Activated naive CD4-positive, alpha-beta T cell treated with anti-CD3 and anti-CD28 coated beads, Interleukin-2, amount 10 ng/mL, durations not matched to agents 7 days and 5 days (primary cell): ENCODE measurements at regions not wholly inside any gene's neighbourhood (a gene's known extent, or its start where the extent isn't known, plus 50 kb on each side); places are given as distances from the start of the nearest gene placed in this dataset.

Source experiments
- CTCF ChIA-PET: fragments of 350-600 bp; sonication (Branson Sonifier 250); formaldehyde crosslinking; loops from one replicate; lab custom pipeline; 2021; ENCODE audit warnings: antibody characterized with exemption; lab: Charles Lee
- DNase-seq: peaks from one replicate; pipeline ENCODE4 v3.0.0-alpha.2; 2020
- H3K27ac Mint-ChIP-seq: one replicate; pipeline ENCODE4 v1.8.0; 2021; ENCODE audit warnings: mild to moderate bottlenecking, moderate library complexity, mixed read lengths
- H3K27me3 Mint-ChIP-seq: one replicate; pipeline ENCODE4 v1.8.0; 2021; ENCODE audit warnings: mild to moderate bottlenecking, mixed read lengths
- H3K36me3 Mint-ChIP-seq: one replicate; pipeline ENCODE4 v1.8.0; 2021; ENCODE audit warnings: mixed read lengths
- H3K4me1 Mint-ChIP-seq: one replicate; pipeline ENCODE4 v1.8.0; 2021; ENCODE audit warnings: mixed read lengths
- H3K4me3 Mint-ChIP-seq: one replicate; pipeline ENCODE4 v1.8.0; 2021; ENCODE audit warnings: mild to moderate bottlenecking, moderate library complexity, mixed read lengths
- H3K9me3 Mint-ChIP-seq: one replicate; pipeline ENCODE4 v1.8.0; 2021; ENCODE audit warnings: mixed read lengths

DNA sequence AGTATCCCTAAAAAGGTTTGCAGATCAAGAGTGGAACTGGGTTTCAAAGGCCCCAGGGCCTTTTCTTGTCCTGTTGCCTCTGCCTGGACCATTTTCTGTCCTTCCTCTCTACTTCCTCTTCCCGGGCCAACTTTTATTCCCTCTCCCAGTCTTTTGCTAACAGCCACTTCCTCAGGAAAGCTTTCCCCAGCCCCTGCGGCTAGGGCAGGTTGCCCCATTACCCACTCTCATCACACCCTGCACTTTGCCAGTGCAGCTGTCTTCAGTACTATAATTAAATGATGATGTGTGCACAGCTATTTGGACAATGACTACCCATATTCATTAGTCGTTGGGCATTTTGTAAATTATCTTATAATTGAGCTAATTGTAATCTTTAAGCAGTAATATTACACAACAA is 150.5 kb upstream of the THBS1 start:
- DNase-seq, result no peak
- Mint-ChIP-seq H3K27ac (no peak overlapping the region), H3K36me3 (peaks cover 1% of the 10 kb centered on the region), H3K27me3 (peaks cover 49% of the 10 kb centered on the region), H3K4me1 (peaks cover 36% of the 10 kb centered on the region), H3K4me3 (no peak overlapping the region), H3K9me3 (no peaks in the 10 kb centered on the region)
- CTCF ChIA-PET, result no interaction called here

DNA sequence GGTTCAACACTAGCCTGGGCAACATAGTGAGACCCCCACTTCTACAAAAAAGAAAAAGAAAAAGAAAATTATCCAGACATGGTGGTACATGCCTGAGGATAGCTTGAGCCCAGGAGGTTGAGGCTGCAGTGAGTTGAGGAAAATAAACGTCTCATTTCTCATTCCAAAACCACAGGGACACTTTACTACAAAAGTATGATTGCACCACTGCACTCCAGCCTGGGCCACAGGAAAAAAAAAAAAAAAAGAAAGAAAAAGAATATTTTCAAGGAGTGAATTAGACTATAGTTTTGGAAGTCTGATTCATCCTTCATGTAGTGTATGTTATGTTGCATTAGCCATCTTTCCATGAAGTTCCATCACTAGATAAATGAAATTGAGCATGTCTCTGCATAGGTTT is 149.5 kb upstream of the THBS1 start:
- Mint-ChIP-seq H3K27ac (no peak overlapping the region), H3K27me3 (peaks cover 49% of the 10 kb centered on the region), H3K4me3 (no peak overlapping the region), H3K36me3 (no peaks in the 10 kb centered on the region), H3K4me1 (peaks cover 35% of the 10 kb centered on the region), H3K9me3 (no peaks in the 10 kb centered on the region)
- DNase-seq, result no peak
- CTCF ChIA-PET, result no interaction called here

DNA sequence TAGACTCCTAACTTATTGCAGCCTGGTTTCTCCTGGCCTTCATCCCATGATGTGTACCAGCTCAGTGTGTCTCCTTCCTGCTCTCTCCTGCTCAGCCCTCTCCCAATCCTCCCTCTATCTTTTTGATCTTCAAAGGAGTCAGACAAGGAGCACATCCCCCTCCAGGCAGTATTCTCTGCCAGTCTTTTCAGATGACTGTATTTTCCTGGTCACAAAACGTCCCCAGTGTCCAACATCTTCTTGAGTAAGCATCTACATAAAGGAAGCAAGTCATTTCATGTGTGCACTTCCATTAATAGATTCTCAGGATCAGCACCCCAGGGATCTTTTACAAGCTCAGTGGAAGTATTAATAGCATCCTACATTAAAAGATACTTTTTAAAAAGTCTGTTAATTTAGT is 148.9 kb upstream of the THBS1 start:
- H3K27me3 Mint-ChIP-seq, result peaks cover 46% of the 10 kb centered on the region
- H3K9me3 Mint-ChIP-seq, result peaks cover 2% of the 10 kb centered on the region
- H3K4me1 Mint-ChIP-seq, result peaks cover 29% of the 10 kb centered on the region
- CTCF ChIA-PET, result no interaction called here
- H3K27ac Mint-ChIP-seq, result no peak overlapping the region
- DNase-seq, result no peak
- H3K36me3 Mint-ChIP-seq, result no peaks in the 10 kb centered on the region
- H3K4me3 Mint-ChIP-seq, result no peak overlapping the region

DNA sequence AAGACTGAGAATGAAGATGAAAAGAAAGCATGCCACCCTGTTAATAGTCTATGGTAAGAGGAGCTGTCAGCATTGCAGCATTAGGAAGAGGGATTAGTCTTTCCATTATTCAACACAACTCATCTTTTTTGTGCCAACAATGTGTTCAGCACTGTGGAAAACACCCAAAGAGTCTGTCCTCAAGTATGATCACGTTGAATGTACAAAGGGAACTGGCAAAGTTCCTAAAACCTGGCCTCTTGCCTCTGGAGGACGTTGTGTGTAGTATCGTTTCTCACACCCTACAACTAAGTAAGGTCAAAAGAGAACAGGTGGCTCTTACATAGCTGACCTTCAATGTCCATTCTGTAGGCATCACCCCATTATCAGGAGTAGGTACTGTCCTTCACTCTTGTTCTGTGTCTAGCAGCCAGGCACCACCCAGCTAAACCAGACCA is 147.9 kb upstream of the THBS1 start:
- Mint-ChIP-seq H3K4me1 (peaks cover 20% of the 10 kb centered on the region), H3K4me3 (no peak overlapping the region), H3K27me3 (peaks cover 43% of the 10 kb centered on the region), H3K9me3 (peaks cover 2% of the 10 kb centered on the region), H3K36me3 (no peaks in the 10 kb centered on the region), H3K27ac (no peak overlapping the region)
- CTCF ChIA-PET, result interaction anchor here (0.9 kb wide), 1 partner anchor 213 kb away, joined by 3 read pairs; no protein-coding TSS in a partner anchor
- DNase-seq, result no peak

DNA sequence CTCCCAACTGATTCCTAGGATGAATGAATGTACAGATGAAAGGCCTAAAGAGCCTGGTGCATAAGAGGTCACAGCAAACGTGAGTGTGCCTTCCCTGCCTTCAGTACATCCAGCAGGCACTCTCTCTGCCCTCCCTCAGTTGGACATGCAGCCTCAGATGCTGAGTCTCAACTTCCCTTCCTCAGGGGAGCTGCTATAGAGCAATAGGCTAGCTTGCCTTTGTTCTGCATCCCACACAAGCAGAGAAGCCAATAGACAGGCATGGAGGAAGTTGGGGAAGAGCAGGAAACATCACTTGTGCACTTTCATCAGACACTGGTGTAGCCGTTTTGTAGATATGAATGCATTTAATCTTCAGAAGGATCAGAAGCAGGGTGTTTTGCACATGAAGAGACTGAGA is 147.5 kb upstream of the THBS1 start:
- CTCF ChIA-PET, result interaction anchor here (0.9 kb wide), 1 partner anchor 214 kb away, joined by 3 read pairs; no protein-coding TSS in a partner anchor
- Mint-ChIP-seq H3K27ac (no peak overlapping the region), H3K4me3 (no peak overlapping the region), H3K4me1 (peaks cover 15% of the 10 kb centered on the region), H3K27me3 (peaks cover 46% of the 10 kb centered on the region), H3K9me3 (peaks cover 2% of the 10 kb centered on the region), H3K36me3 (no peaks in the 10 kb centered on the region)
- no peak for DNase-seq

DNA sequence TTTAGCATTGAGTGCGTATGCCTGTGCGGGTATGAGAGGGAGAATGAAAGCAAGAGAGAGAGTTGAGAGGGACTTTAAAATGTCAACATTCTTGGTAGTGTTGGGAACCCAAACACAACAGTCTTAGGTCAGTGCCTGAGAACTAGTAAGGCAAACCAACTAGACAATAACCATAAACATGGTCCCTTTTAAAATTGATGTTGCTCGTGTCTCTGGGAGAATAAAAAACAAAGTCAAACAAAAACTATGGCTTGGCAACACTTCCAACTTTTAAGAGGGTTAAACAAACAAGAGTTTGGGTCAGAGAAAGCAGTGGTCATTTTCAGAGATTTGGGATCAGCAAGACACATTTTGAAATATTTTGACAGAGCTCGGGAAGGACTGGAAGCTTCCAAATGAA is 146.7 kb upstream of the THBS1 start:
- Mint-ChIP-seq H3K27ac (no peak overlapping the region), H3K9me3 (peaks cover 2% of the 10 kb centered on the region), H3K4me1 (peaks cover 9% of the 10 kb centered on the region), H3K4me3 (no peak overlapping the region), H3K27me3 (peaks cover 46% of the 10 kb centered on the region), H3K36me3 (no peaks in the 10 kb centered on the region)
- no peak for DNase-seq
- CTCF ChIA-PET, result no interaction called here

DNA sequence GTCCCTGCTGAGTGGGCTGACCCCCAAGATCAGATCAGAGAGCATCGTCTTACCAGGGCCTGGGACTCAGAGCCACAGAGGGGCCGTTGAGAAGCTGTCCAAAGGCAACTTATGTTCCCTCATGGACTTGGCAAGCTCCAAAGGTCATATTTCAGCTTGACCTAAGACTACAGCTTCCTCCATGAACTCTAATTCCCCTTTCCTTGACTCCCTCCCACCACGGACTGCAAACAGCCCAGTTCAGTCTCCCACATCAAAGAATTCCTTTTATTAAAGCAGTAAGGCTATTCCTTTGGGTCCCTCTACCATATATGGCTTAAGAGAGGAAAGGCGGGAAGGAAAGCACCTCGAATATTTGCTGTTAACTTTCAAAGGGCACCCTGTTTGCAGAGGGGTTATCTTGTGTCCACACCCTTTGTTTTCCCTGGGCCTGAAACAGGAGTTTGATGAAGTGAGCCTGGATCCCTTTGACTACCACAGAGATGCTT is 146.1 kb upstream of the THBS1 start:
- Mint-ChIP-seq H3K9me3 (peaks cover 2% of the 10 kb centered on the region), H3K27me3 (peaks cover 46% of the 10 kb centered on the region), H3K36me3 (no peaks in the 10 kb centered on the region), H3K4me1 (peaks cover 7% of the 10 kb centered on the region), H3K4me3 (no peak overlapping the region), H3K27ac (no peak overlapping the region)
- no peak for DNase-seq
- CTCF ChIA-PET, result no interaction called here

DNA sequence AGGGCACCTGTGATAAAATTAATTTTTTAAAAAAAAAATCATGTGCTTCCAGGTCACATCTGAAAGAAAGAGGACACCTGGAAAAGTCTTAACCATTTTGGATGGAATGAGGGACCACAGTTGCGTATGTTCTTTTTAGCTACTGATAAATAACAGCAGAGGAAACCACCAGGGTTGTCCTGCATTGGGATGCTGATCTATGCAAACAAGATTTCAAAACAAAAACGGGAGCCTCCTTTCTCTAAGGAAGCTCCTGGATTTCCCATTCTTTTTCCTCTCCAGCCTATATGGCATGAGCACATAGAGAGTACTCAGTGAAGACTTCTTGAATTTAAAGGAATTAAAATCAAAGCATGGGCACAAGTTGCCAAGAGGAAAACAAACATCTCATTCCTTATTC is 145.6 kb upstream of the THBS1 start:
- Mint-ChIP-seq H3K4me1 (peaks cover 2% of the 10 kb centered on the region), H3K27ac (no peak overlapping the region), H3K9me3 (peaks cover 2% of the 10 kb centered on the region), H3K27me3 (peaks cover 41% of the 10 kb centered on the region), H3K4me3 (no peak overlapping the region), H3K36me3 (no peaks in the 10 kb centered on the region)
- CTCF ChIA-PET, result no interaction called here
- DNase-seq, result no peak

DNA sequence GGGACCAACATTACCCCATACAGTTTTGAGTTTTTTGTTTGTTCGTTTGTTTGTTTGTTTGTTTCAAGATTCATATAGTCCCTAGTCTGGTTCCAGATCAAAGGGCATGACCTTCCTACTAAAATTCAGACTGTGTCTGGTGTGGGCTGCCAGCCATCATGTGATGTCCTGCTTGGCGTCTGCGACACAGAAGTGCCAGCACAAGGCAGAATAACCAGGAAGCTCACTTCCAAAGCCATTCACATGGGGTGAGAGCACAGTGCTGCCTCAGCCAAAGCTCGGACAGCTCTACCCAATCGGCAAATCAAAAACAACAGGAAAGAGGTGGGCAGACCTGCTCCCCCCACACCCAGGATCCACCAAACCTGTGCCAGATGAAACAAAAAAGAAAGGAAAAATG is 142.6 kb upstream of the THBS1 start:
- CTCF ChIA-PET, result no interaction called here
- Mint-ChIP-seq H3K36me3 (no peaks in the 10 kb centered on the region), H3K4me1 (no peaks in the 10 kb centered on the region), H3K27me3 (peaks cover 33% of the 10 kb centered on the region), H3K4me3 (no peak overlapping the region), H3K27ac (no peak overlapping the region), H3K9me3 (peaks cover 2% of the 10 kb centered on the region)
- DNase-seq, result no peak

DNA sequence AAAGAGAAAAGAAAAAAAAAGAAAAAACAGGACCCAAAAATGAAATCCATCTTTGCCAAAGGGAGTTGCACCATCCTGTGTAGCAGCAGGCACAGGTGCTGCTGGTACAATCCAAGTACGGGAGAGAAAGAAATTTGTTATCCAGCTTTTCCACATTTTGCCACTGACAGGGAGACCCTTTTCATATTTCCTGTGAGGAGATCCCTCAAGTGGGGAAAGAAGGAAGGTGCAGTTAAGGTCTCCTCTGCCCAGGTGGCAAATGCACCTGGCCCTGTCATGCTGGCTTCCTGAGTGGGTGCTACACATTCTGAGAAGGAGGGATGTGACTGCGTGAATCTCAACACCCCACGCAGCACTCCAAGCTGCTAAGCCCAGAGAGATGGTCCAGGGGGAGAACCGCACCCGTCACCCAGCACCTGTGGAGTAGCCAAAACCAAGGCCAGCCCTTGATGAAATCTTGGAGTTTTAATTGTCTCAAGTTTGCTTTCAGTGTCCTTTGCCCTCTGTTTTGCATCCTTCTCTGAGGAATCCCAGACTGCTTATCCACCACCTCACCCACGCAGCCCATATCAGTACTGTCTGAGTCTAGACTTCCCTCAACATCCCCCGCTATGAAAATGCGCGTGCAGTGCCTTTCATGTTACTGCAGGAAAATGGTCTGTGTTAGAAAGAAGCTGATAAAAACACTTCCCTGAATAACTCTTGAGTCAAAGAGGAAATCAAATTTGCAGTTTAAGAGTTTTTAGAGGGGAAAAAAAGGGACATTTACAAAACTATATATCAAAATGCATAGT is 141.9 kb upstream of the THBS1 start:
- H3K36me3 Mint-ChIP-seq, result no peaks in the 10 kb centered on the region
- H3K9me3 Mint-ChIP-seq, result peaks cover 2% of the 10 kb centered on the region
- no peak for DNase-seq
- CTCF ChIA-PET, result no interaction called here
- peaks cover 25% of the 10 kb centered on the region for H3K27me3 Mint-ChIP-seq
- H3K27ac Mint-ChIP-seq, result no peak overlapping the region
- no peaks in the 10 kb centered on the region for H3K4me1 Mint-ChIP-seq
- no peak overlapping the region for H3K4me3 Mint-ChIP-seq

DNA sequence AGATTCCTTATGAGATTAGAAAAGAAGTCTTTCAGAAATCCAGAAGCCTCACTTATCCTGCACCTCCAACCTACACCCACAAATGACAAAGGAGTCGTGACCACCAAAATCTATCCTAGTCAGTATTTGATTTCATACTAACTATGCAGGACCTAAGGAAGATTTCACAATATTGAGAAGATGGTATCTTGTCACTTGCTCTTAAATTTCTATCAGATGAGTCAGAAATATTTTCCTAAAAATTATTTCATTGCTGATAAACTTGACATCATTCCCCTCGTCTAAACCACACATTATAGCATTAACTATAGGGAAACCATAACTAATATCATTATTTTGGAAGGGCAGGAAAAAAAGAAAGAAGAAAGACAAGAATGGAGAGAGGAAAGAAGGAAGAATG is 138.0 kb upstream of the THBS1 start:
- no peaks in the 10 kb centered on the region for H3K36me3 Mint-ChIP-seq
- CTCF ChIA-PET, result no interaction called here
- H3K27ac Mint-ChIP-seq, result no peak overlapping the region
- no peaks in the 10 kb centered on the region for H3K9me3 Mint-ChIP-seq
- H3K27me3 Mint-ChIP-seq, result peaks cover 15% of the 10 kb centered on the region
- H3K4me3 Mint-ChIP-seq, result no peak overlapping the region
- no peaks in the 10 kb centered on the region for H3K4me1 Mint-ChIP-seq
- DNase-seq, result no peak

DNA sequence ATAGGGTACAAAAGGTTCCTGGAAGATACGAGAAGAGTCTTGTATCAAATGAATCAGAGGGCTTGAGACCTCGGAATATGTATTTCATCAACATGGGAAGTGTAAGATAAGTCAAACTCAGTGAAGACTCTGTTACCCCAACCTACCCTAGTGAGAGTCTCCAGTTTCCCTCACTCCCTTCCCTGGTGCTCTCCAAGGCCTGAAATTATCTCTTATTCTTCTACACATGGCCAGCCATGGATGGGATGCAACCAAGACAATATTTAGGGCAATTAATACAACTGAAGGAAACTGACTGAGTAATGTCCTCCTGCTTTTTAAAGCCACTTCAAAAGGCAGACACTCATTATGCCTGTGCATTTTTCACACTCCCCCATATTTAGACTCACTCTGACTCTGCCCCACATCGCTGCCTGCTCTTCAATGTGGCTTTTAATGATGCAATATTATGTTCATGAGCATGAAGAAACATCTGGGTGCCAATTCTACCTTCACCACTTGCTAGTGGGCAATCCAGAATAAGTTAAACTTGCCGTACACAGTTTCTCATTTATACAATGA is 137.1 kb upstream of the THBS1 start:
- H3K4me3 Mint-ChIP-seq, result no peak overlapping the region
- H3K27me3 Mint-ChIP-seq, result peaks cover 6% of the 10 kb centered on the region
- no peaks in the 10 kb centered on the region for H3K9me3 Mint-ChIP-seq
- no peak overlapping the region for H3K27ac Mint-ChIP-seq
- CTCF ChIA-PET, result no interaction called here
- no peaks in the 10 kb centered on the region for H3K4me1 Mint-ChIP-seq
- H3K36me3 Mint-ChIP-seq, result no peaks in the 10 kb centered on the region
- no peak for DNase-seq

DNA sequence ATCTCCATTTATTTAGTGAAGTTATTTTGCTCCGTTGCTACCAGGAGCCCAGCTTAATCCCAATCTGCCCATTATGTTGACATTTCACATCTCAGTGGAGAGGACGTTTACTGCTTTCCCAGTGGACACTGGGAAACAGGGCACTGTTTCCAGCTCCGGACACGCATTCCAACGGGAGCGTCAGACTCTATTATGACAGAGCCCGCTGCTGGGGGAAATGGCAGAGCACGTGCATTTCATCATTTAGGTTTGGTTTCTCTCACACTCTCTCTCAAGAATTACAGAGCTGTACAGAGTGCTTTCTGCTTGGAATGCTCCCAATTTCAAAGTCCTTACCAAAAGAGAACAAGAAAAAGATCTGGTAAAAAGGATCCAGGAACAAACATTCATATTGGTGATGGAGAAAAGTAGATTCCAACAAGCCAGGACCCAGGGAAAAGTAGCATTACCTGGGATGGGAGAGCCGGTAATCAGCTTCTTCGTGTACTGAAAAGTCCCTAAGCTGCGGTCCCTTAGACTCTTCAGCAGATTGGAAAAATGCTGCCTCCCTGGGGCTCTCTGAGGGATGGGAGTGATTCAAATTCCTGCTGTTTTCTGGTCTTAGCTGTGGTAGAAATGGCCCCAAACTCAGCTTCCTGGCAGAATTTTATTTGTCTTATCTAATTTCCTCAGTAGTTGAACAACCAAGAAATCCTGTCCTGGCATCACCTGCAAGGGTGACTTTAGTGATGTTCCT is 136.0 kb upstream of the THBS1 start:
- CTCF ChIA-PET, result no interaction called here
- no peaks in the 10 kb centered on the region for H3K27me3 Mint-ChIP-seq

DNA sequence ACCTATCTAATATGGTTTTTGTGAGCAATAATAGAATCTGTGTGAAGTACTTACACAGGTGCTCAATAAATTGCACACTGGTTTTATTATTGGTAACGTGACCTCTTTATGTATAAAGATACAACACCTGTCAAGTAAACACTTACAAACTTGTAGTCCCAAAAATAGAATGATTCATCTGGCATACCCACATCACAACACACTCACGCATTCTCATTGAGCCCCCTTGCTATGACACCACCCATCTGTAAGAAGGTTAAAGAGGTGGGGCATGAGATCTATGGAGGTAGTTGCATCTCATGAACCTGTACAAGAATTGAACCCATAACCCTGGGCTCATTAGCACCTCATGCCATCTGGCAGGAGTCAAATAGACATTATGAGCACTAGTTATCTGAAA is 134.9 kb upstream of the THBS1 start:
- Mint-ChIP-seq H3K27me3 (peaks cover 5% of the 10 kb centered on the region), H3K9me3 (no peaks in the 10 kb centered on the region), H3K36me3 (no peaks in the 10 kb centered on the region), H3K4me3 (no peak overlapping the region), H3K4me1 (no peaks in the 10 kb centered on the region), H3K27ac (no peak overlapping the region)
- CTCF ChIA-PET, result no interaction called here
- no peak for DNase-seq

More for the DNA sequence above, 136.0 kb upstream of the THBS1 start:
- Mint-ChIP-seq H3K27ac (no peak overlapping the region), H3K4me1 (no peaks in the 10 kb centered on the region), H3K36me3 (no peaks in the 10 kb centered on the region), H3K4me3 (no peak overlapping the region), H3K9me3 (no peaks in the 10 kb centered on the region)
- no peak for DNase-seq
